Stimulated activated CD4-positive, alpha-beta T cell treated with anti-CD3 and anti-CD28 coated beads, Interleukin-4, amount 100 ng/mL, for 1 hour (primary cell): ENCODE measurements at regions not wholly inside any gene's neighbourhood (a gene's known extent, or its start where the extent isn't known, plus 50 kb on each side); places are given as distances from the start of the nearest gene placed in this dataset.

Experiments used
- DNase-seq: peaks from one replicate; pipeline ENCODE4 v3.0.0-alpha.2; 2020

DNA sequence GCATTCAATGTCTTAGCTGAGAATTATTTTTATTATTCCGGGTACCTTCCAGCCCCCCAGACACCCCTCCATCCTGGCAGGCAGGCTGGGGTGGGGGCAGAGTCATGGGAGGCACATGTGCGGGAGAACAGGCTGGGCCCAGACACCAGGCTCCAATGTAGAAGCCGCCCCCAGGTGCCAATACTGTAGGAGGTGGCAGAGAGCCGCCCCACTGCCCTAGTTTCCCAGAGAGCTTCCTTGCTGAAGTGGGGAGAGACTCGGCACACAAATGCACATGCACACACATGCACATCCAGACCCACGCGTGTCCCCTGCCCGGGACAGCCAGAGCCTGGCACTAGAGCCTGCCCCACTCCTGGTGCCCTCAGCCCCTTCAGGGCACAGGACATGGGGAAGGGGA, 98.4 kb upstream of the LINGO1 start:
- no peak for DNase-seq

DNA sequence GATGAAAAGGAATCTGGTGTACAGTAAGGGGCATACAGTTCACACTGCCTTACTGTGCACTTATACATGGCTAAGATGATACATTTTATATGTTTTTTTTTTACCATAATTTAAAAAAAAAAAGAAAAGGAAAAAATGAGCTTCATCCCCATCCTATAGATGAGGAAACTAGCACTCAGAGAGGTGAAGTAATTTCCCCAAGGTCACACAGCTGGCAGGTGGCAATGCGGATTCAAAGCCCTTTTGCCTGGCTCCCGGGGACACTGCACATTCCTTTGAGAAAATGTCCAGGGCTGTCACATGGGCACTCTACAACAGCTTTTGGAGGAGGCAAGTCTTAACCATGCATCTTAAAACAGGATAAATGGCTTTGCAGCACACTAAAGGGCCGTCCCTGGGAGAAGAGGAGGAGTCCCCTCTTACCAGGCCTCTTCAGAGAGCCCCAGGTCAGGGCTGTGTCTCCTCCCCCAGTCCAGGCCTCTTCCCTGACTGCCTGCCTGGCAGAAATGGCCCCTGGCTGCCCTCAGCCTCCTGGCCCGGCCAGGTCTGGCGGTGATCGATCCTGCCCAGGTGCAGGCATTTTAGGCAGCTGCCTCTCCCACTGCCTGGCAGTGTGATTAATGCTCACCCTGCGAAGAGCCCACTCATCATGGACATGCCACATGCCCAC, 95.1 kb upstream of the LINGO1 start:
- no peak for DNase-seq

DNA sequence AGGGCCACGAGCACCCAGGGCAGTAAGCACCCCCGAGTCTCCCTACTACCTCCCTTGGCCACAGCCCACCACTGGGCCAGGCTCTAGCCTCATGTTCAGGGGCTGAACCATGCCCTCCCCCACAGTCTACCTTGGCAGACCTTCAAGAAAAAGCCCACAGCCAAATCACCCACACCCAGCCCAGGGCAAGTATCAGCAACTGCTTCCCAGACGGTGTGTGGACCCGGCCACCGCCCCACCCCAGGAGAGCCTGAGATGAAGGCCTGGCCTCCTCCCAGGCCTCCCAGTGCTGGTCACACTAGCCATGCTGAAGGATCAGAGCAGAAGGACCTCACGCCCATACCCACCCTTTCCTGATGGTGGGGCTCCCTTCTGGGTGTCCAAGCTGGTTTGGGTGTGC, 92.0 kb upstream of the LINGO1 start:
- no peak for DNase-seq

DNA sequence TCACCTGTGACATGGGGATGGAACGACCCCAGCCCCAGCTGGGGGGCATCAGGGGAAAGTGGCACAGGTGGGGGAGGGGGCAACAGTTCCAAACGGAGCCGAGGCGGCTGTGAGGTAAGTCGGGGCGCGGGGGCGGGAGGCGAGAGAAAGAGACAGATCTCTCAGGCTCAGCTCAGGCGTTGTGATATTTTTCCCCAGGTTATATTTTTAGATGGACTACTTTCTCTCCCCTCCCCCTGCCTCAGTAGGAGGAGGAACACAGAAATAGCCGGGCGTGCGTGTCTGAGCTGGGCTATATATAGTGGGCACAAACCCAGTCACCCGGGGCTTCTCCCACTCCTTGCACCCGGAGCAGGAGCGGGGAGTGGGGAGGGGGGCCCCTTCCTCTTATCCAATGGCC, 91.0 kb upstream of the LINGO1 start:
- DNase-seq = no peak

DNA sequence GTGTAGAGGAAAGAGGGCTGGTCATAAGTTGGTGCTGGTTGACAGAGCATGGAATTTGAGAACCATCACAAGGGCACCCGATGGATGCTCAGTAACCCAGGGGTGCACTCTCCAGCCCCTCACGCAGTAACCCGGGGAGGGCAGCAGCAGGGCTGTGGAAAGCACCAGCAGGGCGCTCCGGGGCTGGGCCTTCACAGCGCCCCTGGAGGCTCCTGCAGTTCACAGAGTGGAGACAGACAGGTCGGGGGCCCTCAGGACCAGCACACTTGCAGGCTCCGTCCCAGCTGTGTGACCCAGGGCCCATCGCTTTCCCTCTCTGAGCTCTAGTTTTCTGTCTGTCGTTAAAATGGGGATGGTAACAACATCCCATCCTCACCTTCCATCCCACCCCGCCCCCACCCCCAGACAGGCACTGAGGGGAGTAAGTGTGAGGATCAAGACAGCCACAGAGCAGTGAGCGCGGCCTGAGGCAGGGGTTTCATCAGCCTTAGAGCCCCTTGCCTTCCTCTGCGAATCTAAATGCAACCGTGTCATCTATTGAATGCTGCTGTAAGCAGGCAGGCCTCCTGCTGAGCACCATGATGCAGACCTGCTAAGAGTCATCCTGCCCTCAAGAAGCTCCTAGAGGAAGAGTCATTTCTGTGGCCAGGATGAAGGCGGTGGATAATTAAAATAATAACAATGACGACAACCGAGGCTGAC, 90.2 kb upstream of the LINGO1 start:
- no peak for DNase-seq

DNA sequence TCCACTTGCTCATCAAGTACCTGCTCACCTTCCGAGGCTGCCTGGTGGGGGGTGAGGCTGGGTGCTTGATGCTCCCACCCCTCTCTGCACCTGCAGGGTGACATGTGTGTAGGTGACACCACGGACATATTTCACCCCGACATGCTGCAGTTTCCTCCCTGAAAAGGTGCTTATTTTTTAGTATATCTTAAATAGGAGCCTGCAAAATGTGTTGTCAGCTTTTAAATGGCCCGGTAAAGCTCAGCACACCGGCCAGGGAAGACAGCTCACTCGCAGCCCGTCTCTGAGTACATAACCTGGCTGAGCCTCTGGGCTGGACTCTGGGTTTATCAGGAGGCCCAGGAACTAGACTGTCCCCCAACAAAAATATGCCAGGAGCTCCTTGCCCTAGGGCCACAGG, 89.3 kb upstream of the LINGO1 start:
- no peak for DNase-seq

DNA sequence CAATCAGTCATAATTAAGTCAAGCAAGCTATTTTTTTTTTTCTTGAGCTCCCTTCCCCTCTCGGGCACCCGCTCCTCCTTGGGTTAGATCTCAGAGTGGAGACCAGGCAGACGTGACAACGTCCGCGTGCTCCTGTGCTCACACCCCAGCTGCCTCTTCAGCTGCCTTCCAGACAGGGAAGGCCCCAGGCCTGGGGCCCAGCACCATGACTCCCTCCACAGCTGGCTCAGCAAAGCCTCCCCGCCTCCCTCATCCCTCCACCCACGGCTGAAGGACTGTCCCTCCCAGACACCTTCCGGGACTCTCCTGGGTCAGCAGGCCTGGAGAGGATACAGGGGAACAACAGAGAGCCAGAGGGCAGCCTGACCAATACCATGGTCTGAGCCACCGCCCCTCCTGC, 87.9 kb upstream of the LINGO1 start:
- DNase-seq = no peak

DNA sequence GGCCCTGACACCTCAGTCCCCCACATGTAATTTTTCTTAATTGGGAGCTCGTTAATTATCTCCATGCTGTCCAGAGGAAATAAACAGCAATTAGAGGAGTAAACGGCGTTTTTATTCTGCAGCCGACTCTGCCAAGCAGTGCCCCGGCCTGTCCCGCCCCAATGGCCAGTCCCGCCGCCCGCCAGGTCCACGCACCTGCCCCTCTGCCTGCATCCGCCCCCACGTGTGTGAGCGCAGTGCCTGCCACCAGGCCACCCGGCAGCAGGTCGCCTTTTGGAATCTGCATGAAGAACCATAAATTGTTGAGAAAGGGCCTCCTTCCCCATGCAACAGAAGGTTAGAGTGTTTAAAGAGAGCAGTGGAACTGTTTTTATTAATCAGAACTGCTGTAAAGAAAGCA, 87.5 kb upstream of the LINGO1 start:
- no peak for DNase-seq

DNA sequence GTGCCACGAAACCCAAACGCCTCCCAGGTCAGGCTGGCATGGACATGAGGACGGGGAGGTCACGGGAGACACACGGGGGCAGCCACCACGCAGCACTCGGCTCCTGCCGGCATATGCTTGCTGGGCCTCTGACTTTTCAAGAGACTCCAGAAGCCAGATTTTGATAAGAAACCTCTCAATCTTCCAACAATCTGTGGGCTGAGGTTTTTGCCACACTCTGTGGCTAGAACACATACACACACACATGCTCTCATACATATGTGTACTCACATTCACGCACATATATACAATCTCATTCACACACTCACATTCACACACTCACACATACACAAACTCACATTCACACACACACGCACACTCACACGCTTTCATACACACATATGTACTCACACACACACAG, 86.7 kb upstream of the LINGO1 start:
- DNase-seq = no peak

DNA sequence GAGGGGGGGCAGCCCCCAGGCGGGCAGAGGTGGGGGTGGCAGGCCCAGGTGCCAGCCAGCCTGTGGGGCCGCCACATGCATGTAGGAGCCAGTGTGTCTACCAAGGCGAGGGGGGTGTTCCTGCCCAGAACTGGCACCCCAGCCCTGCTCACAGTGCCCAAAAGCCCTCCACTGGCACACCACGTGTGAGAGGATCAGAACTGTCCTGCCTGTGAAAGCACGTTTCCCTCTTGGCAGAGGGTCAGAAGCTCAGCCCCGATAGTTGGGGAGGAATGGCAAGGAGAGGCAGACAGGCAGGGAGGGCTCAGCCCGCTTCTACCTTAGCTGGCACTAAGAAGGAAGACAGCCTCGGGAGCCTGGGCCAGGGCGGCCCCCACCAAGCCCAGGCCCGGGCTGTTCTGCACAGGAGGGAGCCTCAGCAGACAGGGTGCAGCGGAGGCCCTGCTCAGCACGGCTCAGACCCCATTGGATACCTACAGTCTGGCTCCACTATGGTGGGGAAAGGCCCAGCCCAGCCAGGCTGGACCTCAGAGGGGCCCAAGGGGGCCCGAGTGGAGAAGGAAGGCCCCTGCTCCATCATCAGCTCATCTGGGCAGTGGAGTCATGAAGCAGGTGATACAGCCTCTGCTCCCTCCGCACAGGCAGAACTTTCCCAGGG, 84.8 kb upstream of the LINGO1 start:
- no peak for DNase-seq

DNA sequence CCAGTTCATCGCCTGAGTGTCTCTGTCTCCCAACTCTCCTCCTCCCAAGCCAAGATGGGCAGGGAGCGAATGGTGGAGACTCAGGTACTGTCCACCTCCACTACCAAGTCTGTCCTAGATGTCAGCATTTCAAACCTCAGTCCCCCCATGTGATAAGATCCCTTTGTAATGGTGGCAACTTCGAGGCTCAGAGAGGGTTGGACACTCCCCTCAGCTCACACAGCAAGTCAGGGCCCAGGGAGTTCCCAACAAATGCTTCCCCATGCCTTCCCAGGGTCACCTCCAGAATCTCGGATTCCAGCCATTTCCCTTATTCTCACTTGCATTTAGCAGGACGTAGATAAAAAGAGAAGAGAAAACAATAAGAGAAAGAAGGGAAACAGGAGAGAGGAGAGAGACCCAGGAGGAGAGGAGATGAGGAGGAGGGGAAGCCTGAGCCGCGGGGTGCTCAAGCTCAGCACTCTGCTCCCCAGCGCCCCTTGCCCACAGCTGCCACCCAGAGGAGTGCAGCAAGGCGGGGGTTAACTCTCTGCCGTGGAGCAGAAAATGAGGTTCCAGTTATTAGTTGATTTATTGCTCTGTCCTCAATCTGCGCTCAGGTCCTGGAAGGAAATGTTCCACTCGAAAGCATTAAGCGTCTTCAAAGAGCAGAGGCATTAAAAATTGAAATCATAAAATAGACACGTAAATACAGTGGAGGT, 84.1 kb upstream of the LINGO1 start:
- no peak for DNase-seq

DNA sequence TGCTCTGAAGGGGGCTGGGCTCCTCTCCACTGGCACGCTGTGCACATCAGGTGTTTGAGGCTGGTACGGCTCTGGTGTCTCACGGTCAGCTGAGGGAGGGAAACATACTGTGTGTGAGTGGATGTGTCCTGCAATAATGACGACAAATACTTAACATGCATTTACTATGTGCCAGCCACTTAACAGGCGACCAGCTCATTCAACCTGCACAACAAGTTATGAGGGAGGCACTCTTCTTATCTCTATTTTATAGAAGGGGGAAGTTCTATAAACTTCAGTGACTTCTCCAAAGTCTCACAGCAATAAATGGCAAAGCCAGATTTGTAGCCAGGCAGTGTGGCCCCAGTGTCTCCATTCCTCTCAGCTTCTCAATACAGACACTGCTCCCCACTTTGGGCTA, 83.1 kb upstream of the LINGO1 start:
- no peak for DNase-seq

DNA sequence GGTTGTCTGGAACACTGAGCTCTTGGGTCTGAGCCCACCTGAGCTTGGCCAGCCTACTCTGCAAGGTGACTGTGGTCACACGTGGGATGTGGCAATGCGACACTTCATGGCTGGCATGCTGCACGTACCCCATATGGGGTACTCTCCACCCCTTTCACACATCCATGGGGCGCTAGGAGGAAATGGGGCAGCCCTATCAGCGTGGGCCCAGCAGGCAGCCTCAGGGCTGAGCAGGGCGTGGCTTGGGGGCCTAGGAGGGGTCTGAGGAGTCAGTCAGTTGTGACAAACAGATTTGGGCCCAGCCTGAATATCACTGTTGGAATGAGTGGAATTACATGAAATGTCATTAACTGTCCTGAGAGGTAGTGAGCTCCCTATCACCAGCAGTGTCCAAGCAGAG, 82.3 kb upstream of the LINGO1 start:
- DNase-seq = no peak

DNA sequence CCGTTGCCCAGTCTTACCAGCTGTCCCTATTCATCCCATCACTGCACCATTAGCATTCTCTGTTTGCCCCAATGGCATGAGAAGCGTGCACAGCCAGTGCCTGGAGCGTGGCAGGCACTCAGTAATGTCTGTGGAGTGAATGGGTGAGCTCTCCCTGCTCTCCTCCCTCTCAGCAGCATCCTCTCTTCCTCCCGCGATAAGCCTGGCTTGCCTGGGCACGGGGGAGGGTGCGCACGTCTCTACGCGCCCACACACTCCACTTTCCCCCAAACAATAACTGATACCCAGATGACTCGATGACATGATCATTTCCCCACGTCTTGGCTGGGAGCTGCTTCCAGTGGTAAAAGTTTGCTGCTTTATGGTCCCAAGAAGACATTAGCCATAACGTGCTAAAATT, 81.8 kb upstream of the LINGO1 start:
- no peak for DNase-seq

DNA sequence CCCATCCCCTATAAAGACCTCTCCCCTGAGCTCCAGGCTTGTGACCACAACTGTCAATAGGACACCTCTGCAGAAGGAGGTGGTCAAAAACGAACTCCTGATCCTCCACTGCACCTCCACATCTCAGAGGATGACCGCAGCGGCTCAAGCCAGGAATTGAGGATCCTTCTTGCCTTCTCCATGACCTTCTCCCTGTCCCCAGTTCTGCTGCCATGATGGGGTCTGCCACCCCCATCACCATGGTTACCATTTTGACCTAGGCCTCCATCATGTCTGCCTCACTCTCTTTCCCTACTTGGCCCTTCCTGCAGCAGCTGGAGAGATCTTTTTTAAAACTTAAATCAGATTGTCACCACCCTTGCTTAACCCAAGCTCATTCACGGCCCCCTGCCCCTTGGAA, 81.3 kb upstream of the LINGO1 start:
- no peak for DNase-seq

DNA sequence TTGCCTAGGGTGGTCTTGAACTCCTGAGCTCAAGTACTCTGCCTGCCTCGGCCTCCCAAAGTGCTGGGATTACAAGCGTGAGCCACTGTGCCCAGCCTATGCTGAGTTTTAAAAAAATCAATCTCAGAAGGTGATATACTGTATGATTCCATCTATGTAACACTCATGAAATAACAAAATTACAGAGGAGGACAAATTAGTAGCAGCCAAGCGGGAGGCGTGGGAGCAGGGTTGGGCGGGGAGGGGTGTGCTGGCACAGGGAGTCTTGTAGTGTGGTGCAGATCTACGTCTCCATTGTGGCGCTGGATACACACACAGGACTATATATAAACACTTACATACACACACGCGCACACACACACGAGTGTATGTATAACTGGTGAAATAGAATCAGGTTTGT, 80.6 kb upstream of the LINGO1 start:
- DNase-seq = no peak

DNA sequence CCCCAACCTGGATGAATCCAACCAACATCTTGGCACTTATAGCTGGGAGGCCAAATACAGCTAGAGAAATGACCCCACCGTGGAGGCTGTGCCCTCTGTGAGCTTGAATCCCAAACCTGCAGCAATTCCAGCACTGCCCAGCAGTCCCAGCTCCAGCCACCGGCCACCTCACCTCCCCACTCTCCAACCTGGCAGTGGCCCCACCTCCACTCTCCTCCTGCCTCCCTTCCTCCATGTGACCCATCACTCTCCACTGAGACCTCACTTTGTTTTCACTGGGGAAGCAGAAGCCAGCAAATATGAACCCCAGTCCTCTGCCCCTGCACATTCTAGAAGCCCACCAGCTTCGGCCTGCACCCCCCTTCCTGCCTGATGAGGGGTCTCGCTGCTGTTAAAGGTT, 79.7 kb upstream of the LINGO1 start:
- no peak for DNase-seq

DNA sequence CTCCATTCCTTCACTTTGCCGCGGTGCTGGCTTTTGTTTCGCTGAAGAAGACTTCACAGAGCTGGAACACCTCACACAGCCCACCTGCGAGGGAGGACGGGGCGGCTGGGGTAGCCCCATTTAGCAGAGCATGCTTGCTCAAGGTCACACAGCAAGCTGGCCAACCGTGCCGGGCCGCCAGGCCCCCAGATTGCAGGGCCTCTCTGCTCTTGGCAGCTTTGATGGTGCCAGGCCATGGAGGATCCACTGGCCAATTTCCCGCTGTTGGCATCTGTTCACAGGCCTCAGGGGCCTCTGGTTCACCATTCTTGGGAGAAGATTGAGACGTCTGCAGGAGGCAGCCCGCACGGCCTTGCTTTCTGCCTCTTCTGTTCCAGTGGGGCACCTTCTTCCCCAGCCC, 77.9 kb upstream of the LINGO1 start:
- no peak for DNase-seq

DNA sequence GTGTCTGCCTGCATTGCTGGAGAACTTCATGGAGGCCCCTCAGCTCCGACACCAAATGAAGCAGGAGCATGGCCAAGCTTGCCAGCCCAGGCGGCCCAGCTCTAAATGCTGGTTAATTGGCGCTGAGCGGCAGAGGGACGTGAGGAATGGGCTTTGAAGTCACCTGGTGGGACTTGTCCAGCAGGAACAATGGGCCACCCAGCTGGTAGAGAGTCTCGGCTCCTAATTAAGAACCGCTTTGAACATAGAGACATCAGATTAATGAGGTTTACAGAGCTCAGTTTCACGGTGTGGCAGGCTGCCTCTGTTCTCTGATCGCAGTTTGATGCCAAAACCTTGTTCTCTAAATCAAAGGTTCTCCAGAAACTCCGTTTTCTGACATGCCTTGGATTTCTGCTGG, 77.5 kb upstream of the LINGO1 start:
- DNase-seq = no peak

DNA sequence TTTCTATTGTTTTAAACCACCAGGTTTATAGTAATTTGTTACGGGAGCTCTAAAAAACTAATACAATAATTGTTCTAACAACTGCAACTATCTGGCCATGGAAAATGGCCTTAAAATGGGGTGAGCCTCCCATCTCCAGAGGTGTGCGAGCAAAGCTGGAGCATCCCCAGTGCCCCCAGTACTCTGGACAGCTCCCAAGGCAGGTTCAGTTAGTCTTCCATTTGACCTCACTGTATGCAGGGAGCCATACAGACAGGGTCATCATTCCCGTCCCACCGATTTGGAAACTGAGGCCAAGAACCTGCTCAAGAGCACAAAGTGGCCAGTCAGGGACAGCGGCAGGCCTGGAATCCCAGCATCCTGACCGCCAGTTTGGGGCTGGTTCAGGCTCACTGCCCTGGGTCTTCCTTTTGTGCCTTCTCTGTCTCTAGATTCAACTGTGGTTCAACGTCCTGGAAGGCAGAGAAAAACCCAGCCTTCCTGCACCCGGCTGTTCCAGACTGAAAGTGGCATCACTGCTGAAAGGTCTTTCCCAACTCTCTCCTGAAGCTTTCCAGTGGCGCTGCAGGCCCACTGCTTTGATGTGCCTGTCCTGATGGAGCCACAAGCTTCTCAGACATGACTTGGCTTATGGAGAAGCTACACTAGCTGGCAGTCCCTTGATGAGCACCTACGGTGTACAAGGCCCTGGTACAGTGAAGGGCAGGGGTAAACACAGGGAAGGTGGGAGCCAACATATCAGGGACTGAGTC, 76.6 kb upstream of the LINGO1 start:
- no peak for DNase-seq

DNA sequence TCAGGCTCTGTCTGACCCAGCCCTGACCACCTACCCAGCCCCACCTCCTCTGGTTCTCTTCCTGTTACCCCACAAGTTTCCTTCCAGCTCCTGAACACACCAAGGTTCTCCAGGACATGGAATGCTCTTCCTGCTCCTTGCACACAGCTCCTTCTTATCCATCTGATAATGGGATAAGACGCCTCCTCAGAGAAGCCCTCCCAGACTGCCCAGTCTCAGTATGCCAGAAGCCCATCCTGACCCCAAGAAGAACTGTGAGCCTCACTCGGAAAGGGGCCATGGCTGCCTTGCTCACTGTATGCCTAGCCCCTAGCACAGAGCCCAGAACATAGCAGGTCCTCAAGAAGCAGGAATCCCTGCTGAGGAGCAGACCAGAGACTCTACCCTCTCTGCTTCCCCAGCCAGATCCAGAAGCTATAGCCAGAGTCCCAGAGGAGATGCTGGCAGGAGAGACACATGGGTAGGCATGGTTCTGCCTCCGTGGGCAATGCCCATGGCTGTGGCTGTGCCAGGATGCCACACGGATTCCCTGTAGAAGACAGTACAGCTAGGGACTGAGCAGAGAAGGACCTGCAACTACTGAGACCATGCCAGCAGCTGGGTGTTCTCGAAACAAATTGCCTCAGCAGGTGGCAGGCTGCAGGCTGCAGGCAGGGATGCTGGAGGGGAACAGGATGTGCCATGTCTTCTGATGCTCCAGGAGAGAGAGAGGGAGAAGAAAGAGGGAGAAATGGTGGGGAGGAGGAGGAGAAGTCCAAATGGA, 74.0 kb upstream of the LINGO1 start:
- no peak for DNase-seq

DNA sequence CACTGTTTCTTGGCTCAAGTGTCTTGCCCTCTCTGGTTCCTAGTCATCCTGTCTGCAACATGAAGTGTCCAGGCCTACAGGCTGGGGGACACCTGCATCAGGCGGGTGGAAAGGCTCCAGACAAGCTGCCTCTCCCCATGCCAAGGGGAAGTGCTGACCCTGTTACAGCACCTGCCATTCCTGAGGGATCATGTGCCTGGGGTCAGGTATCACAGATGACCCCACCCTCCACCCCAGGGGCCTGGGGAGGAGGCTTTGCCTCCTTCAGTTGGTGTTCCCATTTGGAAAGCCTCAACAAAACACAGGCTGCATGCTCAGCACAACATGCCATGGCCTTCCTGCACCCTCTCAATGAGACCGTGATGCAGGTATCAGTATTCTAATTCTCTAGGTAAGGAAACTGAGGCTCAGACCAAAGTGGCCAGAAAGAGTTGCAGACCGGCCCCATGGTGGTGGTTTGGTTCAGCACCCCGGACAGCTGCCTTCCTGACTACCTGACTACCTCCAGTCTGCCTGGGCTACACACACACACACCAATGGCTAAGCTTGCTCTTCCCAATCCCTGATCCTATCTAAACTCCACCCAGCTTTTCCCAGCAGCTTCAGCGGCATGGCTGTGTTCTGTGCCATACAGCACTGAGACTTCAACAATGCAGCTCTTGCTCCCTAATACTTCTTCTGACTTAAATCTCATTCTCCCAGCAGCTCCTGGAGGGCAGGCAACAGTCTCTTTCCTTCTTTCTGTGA, 69.7 kb upstream of the LINGO1 start:
- DNase-seq = peak; percentile 8
